UCSD-AML1 (cell line): ENCODE measurements at regions not wholly inside any gene's neighbourhood (a gene's known extent, or its start where the extent isn't known, plus 50 kb on each side); places are given as distances from the start of the nearest gene placed in this dataset.

Experiments
- DNase-seq: peaks from one replicate; lab custom pipeline; 2025; ENCODE audit not compliant: unreplicated experiment; lab: John Stamatoyannopoulos, UW

DNA sequence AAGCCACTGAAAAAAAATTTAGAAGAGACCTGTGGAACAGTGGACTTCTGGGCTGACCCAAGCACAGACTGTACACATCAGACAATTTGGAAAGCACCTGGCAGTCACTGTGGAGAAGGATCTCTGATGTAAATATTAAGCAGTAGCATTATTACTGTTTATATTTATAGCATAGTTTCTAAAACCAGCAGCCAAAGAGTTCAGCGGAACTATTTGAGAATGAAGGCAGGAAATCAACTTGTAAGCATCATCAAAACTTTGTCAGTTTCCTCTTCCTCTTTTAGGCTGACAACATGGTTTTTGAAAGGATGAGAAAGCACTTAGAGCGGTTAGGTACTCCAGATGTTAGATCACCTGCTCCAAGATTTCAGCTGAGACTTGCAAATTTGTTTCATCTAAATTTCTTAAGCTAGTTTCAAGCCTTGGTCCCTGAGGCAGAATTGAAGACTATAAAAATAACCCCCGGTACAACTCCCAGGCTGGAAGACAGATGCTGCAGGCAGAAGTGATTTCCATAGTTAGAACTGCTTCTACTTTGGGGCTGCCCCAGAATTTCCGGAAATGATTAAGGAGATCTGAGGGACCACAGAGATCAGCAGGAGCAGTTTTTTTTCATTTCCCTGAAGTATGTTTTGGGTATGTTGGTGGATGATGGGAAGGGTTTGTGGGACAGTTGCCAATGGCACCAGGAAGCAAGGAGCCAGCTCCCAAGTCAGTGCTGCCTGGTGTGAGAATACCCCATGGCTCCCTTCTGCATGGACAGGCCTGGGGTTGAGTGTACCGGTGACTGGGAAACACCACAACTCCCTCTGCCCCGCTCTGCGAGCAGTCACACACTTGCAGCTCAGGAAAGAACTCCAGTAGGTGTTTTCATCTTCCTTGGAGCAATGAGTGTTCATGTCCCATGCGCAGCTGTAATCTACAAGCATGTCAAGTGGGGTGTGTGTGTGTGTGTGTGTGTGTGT is 354.5 kb downstream of the NUAK1 start:
- DNase-seq = no peak

GRCh38 chr12:105793421-105793820 is 345.3 kb downstream of the NUAK1 start:
- DNase-seq = no peak

- DNase-seq = no peak
Measured at GRCh38 chr12:105798256-105798845, 340.4 kb downstream of the NUAK1 start.

- DNase-seq = no peak
Measured at GRCh38 chr12:105799103-105799502, 339.7 kb downstream of the NUAK1 start.

DNA sequence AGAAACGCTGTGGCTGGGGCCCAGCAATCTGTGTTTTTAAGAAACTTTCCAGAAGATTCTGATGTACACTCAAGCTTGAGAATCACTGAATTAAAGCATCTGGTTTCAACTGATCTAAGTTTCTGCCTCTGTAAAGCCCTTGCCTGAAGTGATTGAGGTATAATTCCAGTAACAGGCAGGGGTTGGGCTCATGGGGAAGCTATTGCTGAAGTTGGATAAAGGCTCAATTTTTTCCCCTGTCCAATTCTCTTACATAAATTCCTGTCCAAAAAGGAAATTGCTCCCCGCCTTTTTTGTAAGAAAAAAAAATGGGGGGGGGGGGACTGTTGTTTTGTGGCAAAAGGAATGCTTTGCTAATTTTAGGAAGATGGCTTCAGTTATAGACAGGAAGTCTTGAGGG is 337.4 kb downstream of the NUAK1 start:
- DNase-seq = no peak

DNA sequence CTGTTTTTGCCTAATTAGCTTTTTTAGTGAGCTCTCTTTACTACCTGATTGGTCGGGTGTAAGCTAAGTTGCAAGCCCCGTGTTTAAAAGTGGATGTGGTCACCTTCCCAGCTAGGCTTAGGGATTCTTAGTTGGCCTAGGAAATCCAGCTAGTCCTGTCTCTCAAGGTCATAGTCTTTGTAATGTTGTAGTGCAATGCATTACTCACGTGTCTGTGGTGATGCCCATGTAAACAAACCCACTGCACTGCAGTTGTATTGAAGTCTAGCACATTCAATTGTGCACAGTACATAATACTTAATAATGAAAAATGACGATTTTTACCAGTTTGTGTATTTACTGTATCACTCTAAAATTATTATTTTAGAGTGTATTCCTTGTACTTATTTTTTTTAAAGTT is 335.5 kb downstream of the NUAK1 start:
- no peak for DNase-seq

DNA sequence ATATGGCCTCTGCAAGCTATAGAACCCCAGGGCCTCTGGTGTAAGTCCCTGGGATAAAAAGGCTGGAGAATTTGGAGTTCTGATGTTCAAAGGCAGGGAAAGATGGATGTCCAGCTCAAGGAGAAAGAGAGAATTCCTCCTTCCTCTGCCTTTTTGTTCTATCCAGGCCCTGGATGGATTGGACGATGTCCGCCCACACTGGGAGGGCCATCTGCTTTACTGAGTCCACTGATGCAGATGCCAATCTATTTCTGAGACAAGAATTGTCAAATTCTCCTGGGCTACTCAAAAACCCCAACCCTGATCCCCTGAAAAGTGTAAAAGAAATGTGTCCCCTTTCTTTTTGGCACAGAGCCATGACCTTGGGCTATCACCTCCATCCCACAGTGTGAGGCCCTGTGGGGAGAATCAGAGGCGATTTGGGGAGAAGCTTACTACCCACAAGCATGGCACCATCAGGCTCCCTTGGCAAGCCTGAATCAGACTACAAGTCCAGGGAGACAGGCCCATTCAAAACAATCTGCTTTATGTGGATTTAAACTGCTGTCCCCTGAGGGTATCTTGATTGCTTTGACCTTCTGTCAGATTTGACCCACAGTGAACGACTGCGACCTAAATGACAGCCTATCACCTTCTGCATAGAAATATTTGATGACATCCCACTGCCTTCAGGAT is 334.0 kb downstream of the NUAK1 start:
- DNase-seq = no peak

DNA sequence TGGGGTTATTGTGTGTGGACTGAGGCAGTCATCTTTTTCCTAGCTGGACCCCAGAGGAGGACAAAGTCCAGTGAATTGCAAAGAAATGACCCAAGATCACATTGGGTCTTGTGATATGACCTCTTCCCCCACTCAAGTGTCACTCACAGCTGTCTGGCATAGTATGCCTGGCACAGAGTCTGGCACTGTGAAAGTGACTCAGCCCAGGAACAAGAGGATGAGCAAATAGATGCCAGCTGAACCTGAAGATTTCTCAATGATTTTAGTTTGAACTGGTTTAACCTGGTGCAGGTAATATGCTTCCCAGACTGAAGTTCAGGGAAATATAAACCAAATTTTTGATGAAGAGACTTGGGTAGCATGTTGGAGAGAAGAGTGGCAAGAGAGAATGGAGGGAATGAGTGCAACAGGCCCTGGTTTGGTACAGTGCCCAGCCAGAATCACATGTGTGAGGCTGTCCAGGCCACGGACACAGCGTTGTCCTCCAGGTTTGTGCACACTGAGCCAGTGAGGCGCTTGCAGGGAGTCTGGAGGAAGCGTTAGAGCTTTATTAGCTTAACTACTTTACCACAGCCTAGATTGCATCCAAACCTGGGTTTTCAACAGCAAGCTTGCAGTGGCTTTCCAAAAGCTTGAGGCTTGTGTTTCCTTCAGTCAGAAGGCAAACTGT is 332.9 kb downstream of the NUAK1 start:
- DNase-seq = no peak

DNA sequence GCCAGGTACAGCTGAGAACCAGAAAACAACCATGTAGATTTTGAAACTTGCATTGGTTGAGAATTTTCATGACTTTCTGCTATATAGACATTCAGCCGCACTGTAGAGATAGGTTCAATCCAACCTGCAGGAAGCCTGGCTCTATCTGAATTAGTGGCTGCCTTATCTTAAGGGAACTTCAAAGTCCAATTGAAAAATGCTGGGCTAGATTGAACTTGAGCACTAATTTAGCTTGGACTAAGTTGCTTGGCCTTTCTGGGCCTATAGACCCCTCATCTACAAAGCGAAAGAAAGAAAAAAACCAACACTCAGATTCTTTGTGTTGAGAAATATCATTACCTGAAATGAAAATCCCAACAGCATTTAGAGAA is 332.4 kb downstream of the NUAK1 start:
- no peak for DNase-seq

DNA sequence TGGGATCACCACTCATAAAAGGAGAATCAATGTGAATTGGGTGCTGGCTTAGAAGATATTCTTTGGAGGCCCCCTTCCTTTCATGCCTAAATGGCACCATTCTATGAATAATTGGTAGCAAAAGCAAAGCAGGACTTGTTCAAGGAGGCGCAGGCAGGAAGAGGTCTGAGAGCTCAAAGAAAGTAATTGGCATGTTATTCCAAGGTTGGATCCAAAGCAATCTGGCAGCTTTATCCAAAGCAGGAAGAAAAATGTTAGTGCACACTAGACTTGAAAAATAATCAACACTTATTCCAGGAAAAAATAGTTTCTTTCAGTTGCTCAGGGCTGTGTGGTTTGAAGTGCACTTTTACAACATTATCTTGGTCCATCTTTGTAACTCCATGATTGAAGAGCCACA is 326.4 kb downstream of the NUAK1 start:
- no peak for DNase-seq

DNA sequence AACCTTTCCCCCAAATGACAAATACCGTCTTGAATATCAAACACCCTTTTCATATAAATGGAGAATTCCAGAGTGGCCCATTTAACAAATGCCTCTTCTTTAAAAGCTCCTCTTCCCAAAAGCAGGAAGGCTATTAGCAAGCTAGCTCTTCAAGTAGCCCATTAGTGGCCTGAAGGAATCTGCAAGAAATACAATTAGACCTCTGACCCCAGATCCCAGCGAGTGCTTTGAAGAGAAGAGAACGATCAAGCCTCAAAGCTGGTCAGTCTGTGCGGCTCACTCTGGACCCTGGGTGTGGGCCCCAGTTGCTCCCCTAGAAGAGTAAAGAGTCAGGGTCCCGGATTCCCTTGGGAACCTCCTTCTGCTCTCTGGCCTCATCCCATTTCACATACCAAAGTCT is 325.6 kb downstream of the NUAK1 start:
- no peak for DNase-seq

DNA sequence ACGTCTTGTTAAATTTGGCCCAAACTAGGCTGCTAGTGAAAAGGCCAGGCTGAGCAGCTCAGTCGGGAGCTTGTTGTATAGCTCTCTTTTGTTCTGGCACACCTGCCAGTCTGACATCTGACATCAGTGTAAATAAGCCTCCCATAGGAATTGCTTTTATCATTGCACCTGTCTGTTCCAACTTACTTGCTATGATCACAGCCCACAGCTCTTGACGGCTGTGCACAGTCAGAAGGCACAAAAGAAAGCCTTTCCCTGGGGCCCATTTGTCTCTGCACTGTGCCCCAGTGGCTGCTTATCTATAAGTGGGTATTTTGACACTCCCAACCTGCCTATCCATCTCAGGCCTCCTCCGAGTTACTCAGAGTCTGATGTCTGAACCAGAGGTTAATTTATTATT is 324.5 kb downstream of the NUAK1 start:
- no peak for DNase-seq

DNA sequence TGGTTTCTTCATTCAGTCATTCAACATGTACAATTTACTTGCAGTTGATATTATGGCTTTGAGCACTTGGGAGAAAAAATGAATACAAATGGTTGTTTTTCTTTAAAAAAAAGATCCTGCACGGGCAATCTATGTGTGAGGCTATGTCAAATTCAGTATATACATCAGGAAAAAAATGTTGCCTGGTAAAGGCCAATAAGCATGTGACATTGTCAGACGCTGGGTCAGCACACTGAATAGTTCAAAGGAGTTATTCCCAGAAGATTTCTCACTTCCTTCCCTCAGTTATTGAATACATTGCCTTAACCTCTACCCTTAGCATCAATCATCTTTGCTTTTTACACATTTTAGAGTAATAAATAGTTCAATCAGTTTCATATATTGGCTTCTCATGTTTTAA is 319.2 kb downstream of the NUAK1 start:
- DNase-seq = no peak

- DNase-seq = no peak
Measured at GRCh38 chr12:105820429-105821125, 318.2 kb downstream of the NUAK1 start.

GRCh38 chr12:105822131-105823105 is 316.3 kb downstream of the NUAK1 start:
- DNase-seq = no peak

GRCh38 chr12:105823810-105824209 is 314.9 kb downstream of the NUAK1 start:
- DNase-seq = no peak

- no peak for DNase-seq
Measured at GRCh38 chr12:105825141-105825540, 313.6 kb downstream of the NUAK1 start.

GRCh38 chr12:105831372-105831771 is 307.4 kb downstream of the NUAK1 start:
- no peak for DNase-seq

- DNase-seq = no peak
Measured at GRCh38 chr12:105832021-105832420, 306.7 kb downstream of the NUAK1 start.

DNA sequence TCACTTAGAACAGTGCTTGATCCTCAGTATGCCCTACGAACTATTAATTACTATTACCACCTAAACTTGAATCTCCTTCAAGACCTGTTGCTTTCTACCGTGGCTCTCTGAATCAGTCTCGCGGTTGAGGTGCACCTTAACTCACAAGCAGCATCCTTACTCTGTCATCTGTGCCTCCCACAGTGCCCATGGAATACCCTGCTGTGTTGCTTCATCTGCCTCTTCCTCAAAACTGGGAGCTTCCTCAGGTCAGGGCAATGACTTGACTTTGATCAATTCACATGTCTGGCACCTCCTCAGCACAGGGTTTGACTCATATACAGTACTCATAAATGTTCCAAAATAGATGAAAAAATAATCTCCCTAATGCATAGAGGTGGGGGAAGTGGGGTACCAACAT is 305.9 kb downstream of the NUAK1 start:
- no peak for DNase-seq
